Mammary epithelial cell (primary cell): ENCODE measurements at regions not wholly inside any gene's neighbourhood (a gene's known extent, or its start where the extent isn't known, plus 50 kb on each side); places are given as distances from the start of the nearest gene placed in this dataset.

Source experiments
- EZH2 ChIP-seq: IDR thresholded peaks from 2 replicates; pipeline ENCODE4 v1.6.1; 2012; ENCODE audit warnings: low read length, inconsistent platforms, borderline replicate concordance
- TF ChIP-seq, protein P1 (sequence below), 2 donors: IDR thresholded peaks in 1 of 2; conservative IDR thresholded peaks in 1 of 2; 2 replicates each; pipeline ENCODE4 v1.5.1; 2011 to 2012; ENCODE audit warnings: inconsistent platforms in 2 of 2, low read length in 2 of 2, mild to moderate bottlenecking in 2 of 2, control low read depth in 1 of 2, low read depth in 1 of 2; ENCODE audit not compliant: insufficient read depth in 1 of 2; ENCODE audit errors: extremely low read depth in 1 of 2

DNA sequence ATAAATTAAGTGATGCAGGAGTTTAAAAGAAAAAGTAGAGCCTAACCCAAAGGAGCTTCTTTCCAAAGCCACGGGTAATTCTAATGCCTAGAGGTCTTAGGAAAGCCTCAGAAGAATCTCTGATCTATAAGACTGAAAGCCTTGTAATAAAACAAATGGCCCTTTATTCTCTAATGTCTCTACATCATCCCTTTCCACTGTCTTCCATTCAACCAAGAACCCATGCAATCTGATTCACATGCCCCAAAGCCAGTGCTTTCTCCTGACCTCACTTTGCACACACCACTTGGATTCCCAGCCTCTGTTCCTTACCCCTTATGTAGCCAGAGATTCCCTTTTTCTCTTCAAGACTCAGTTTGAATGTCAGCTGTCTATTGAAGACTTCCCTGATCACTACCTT is 252.9 kb upstream of the NRSN1 start:
- TF ChIP-seq, protein P1, sequence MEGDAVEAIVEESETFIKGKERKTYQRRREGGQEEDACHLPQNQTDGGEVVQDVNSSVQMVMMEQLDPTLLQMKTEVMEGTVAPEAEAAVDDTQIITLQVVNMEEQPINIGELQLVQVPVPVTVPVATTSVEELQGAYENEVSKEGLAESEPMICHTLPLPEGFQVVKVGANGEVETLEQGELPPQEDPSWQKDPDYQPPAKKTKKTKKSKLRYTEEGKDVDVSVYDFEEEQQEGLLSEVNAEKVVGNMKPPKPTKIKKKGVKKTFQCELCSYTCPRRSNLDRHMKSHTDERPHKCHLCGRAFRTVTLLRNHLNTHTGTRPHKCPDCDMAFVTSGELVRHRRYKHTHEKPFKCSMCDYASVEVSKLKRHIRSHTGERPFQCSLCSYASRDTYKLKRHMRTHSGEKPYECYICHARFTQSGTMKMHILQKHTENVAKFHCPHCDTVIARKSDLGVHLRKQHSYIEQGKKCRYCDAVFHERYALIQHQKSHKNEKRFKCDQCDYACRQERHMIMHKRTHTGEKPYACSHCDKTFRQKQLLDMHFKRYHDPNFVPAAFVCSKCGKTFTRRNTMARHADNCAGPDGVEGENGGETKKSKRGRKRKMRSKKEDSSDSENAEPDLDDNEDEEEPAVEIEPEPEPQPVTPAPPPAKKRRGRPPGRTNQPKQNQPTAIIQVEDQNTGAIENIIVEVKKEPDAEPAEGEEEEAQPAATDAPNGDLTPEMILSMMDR (conservative IDR thresholded peaks at IDR 0.05 in 1 of 2, IDR thresholded peaks at IDR 0.05 in 1 of 2; ENCODE audit: extremely low read depth in 1 of 2, insufficient read depth in 1 of 2, low read depth in 1 of 2, low read length in 2 of 2), result no peak
- no peak for TF ChIP-seq EZH2
